T-helper 2 cell treated with Interferon-gamma antibody and Interleukin-4, amounts not matched to agents 5 μg/mL and 100 μg/mL, for 36 hours (primary cell): ENCODE measurements at regions not wholly inside any gene's neighbourhood (a gene's known extent, or its start where the extent isn't known, plus 50 kb on each side); places are given as distances from the start of the nearest gene placed in this dataset.

Experiments used
- DNase-seq: peaks from one replicate; pipeline ENCODE4 v3.0.0; 2021; ENCODE audit warnings: low spot score
- H3K27ac Mint-ChIP-seq: one replicate; pipeline ENCODE4 v1.8.0; 2021; ENCODE audit warnings: mild to moderate bottlenecking, mixed read lengths
- H3K27me3 Mint-ChIP-seq: one replicate; pipeline ENCODE4 v1.8.0; 2021; ENCODE audit warnings: low read depth, mixed read lengths
- H3K36me3 Mint-ChIP-seq: one replicate; pipeline ENCODE4 v1.8.0; 2021; ENCODE audit warnings: low read depth, mixed read lengths
- H3K4me1 Mint-ChIP-seq: one replicate; pipeline ENCODE4 v1.8.0; 2021; ENCODE audit warnings: low read depth, mixed read lengths
- H3K4me3 Mint-ChIP-seq: one replicate; pipeline ENCODE4 v1.8.0; 2022; ENCODE audit warnings: mild to moderate bottlenecking, moderate library complexity, mixed read lengths
- H3K9me3 Mint-ChIP-seq: one replicate; pipeline ENCODE4 v1.8.0; 2021; ENCODE audit warnings: mixed read lengths

GRCh38 chr2:215740071-215740470 is 273.3 kb downstream of the MREG start:
- Mint-ChIP-seq H3K36me3 (no peaks in the 10 kb centered on the region), H3K4me1 (peaks cover 6% of the 10 kb centered on the region)

GRCh38 chr2:215738351-215738750 is 275.0 kb downstream of the MREG start:
- Mint-ChIP-seq H3K27ac (no peak overlapping the region), H3K9me3 (peaks cover 15% of the 10 kb centered on the region), H3K4me3 (no peak overlapping the region), H3K4me1 (peaks cover 6% of the 10 kb centered on the region), H3K27me3 (no peaks in the 10 kb centered on the region), H3K36me3 (no peaks in the 10 kb centered on the region)
- no peak for DNase-seq

More at GRCh38 chr2:215740071-215740470, 273.3 kb downstream of the MREG start:
- H3K4me3 Mint-ChIP-seq, result no peak overlapping the region
- H3K9me3 Mint-ChIP-seq, result peaks cover 15% of the 10 kb centered on the region
- DNase-seq, result no peak
- no peak overlapping the region for H3K27ac Mint-ChIP-seq
- no peaks in the 10 kb centered on the region for H3K27me3 Mint-ChIP-seq

GRCh38 chr2:215737477-215737876 is 275.9 kb downstream of the MREG start:
- no peak for DNase-seq
- peaks cover 15% of the 10 kb centered on the region for H3K9me3 Mint-ChIP-seq
- H3K4me3 Mint-ChIP-seq, result no peak overlapping the region
- H3K36me3 Mint-ChIP-seq, result no peaks in the 10 kb centered on the region
- no peaks in the 10 kb centered on the region for H3K27me3 Mint-ChIP-seq
- H3K4me1 Mint-ChIP-seq, result peaks cover under 1% of the 10 kb centered on the region
- H3K27ac Mint-ChIP-seq, result no peak overlapping the region

- H3K4me3 Mint-ChIP-seq, result no peak overlapping the region
- H3K27ac Mint-ChIP-seq, result no peak overlapping the region
- H3K36me3 Mint-ChIP-seq, result no peaks in the 10 kb centered on the region
- H3K9me3 Mint-ChIP-seq, result peaks cover 15% of the 10 kb centered on the region
- no peaks in the 10 kb centered on the region for H3K27me3 Mint-ChIP-seq
- DNase-seq, result no peak
- no peaks in the 10 kb centered on the region for H3K4me1 Mint-ChIP-seq
Observed at GRCh38 chr2:215736653-215737290, 276.6 kb downstream of the MREG start.

GRCh38 chr2:215731108-215731658 is 282.2 kb downstream of the MREG start:
- H3K4me3 Mint-ChIP-seq, result no peak overlapping the region
- peaks cover 4% of the 10 kb centered on the region for H3K4me1 Mint-ChIP-seq
- no peaks in the 10 kb centered on the region for H3K27me3 Mint-ChIP-seq
- no peaks in the 10 kb centered on the region for H3K9me3 Mint-ChIP-seq
- no peak overlapping the region for H3K27ac Mint-ChIP-seq
- DNase-seq, result no peak
- no peaks in the 10 kb centered on the region for H3K36me3 Mint-ChIP-seq

GRCh38 chr2:215729985-215730620 is 283.2 kb downstream of the MREG start:
- Mint-ChIP-seq H3K36me3 (no peaks in the 10 kb centered on the region), H3K9me3 (no peaks in the 10 kb centered on the region), H3K27me3 (no peaks in the 10 kb centered on the region)

GRCh38 chr2:215728504-215729065 is 284.8 kb downstream of the MREG start:
- no peaks in the 10 kb centered on the region for H3K27me3 Mint-ChIP-seq
- H3K27ac Mint-ChIP-seq, result no peak overlapping the region
- DNase-seq, result no peak
- no peaks in the 10 kb centered on the region for H3K9me3 Mint-ChIP-seq
- peaks cover 4% of the 10 kb centered on the region for H3K4me1 Mint-ChIP-seq
- H3K4me3 Mint-ChIP-seq, result no peak overlapping the region
- no peaks in the 10 kb centered on the region for H3K36me3 Mint-ChIP-seq

More at GRCh38 chr2:215729985-215730620, 283.2 kb downstream of the MREG start:
- Mint-ChIP-seq H3K4me1 (peaks cover 4% of the 10 kb centered on the region), H3K27ac (no peak overlapping the region), H3K4me3 (no peak overlapping the region)
- DNase-seq, result no peak

GRCh38 chr2:215727507-215728503 is 285.5 kb downstream of the MREG start:
- H3K4me3 Mint-ChIP-seq, result no peak overlapping the region
- H3K4me1 Mint-ChIP-seq, result peaks cover 4% of the 10 kb centered on the region
- DNase-seq, result no peak
- no peaks in the 10 kb centered on the region for H3K36me3 Mint-ChIP-seq
- no peaks in the 10 kb centered on the region for H3K9me3 Mint-ChIP-seq
- H3K27ac Mint-ChIP-seq, result no peak overlapping the region
- no peaks in the 10 kb centered on the region for H3K27me3 Mint-ChIP-seq

GRCh38 chr2:215726070-215726469 is 287.3 kb downstream of the MREG start:
- DNase-seq, result no peak
- Mint-ChIP-seq H3K9me3 (no peaks in the 10 kb centered on the region), H3K36me3 (no peaks in the 10 kb centered on the region), H3K27ac (no peak overlapping the region), H3K4me1 (peaks cover 4% of the 10 kb centered on the region), H3K4me3 (no peak overlapping the region), H3K27me3 (no peaks in the 10 kb centered on the region)

GRCh38 chr2:215724146-215724545 is 288.3 kb upstream of the FN1 start:
- H3K27ac Mint-ChIP-seq, result no peak overlapping the region
- no peaks in the 10 kb centered on the region for H3K27me3 Mint-ChIP-seq
- H3K9me3 Mint-ChIP-seq, result no peaks in the 10 kb centered on the region
- no peak for DNase-seq
- no peak overlapping the region for H3K4me3 Mint-ChIP-seq
- H3K36me3 Mint-ChIP-seq, result no peaks in the 10 kb centered on the region
- peaks cover 4% of the 10 kb centered on the region for H3K4me1 Mint-ChIP-seq

GRCh38 chr2:215723631-215724011 is 287.8 kb upstream of the FN1 start:
- peaks cover 4% of the 10 kb centered on the region for H3K4me1 Mint-ChIP-seq
- no peak for DNase-seq
- no peaks in the 10 kb centered on the region for H3K9me3 Mint-ChIP-seq
- no peaks in the 10 kb centered on the region for H3K27me3 Mint-ChIP-seq
- no peak overlapping the region for H3K4me3 Mint-ChIP-seq
- H3K36me3 Mint-ChIP-seq, result no peaks in the 10 kb centered on the region
- H3K27ac Mint-ChIP-seq, result no peak overlapping the region

- H3K4me1 Mint-ChIP-seq, result peaks cover under 1% of the 10 kb centered on the region
- no peak overlapping the region for H3K4me3 Mint-ChIP-seq
- no peaks in the 10 kb centered on the region for H3K36me3 Mint-ChIP-seq
- DNase-seq, result no peak
- H3K27me3 Mint-ChIP-seq, result no peaks in the 10 kb centered on the region
- H3K27ac Mint-ChIP-seq, result no peak overlapping the region
- no peaks in the 10 kb centered on the region for H3K9me3 Mint-ChIP-seq
Observed at GRCh38 chr2:215722986-215723630, 287.2 kb upstream of the FN1 start.

GRCh38 chr2:215722125-215722524 is 286.3 kb upstream of the FN1 start:
- DNase-seq, result no peak
- Mint-ChIP-seq H3K27me3 (no peaks in the 10 kb centered on the region), H3K4me3 (no peak overlapping the region), H3K36me3 (no peaks in the 10 kb centered on the region), H3K4me1 (no peaks in the 10 kb centered on the region), H3K27ac (no peak overlapping the region), H3K9me3 (no peaks in the 10 kb centered on the region)
